IMR-90 (cell line): ENCODE measurements at regions not wholly inside any gene's neighbourhood (a gene's known extent, or its start where the extent isn't known, plus 50 kb on each side); places are given as distances from the start of the nearest gene placed in this dataset.

Experiments
- ATAC-seq: fragments of 200-7000 bp; cut with Tn5 transposase; 2 replicates; pipeline ENCODE4 v1.9.1; 2020; ENCODE audit warnings: low read depth, mild to moderate bottlenecking, moderate library complexity
- BruUV-seq: library from RNA; stranded (reverse); fragments of 400-500 nt; replicated peaks from 2 replicates; lab custom pipeline; 2021; lab: Mats Ljungman, UMichigan
- CTCF ChIA-PET: fragments of 300-600 bp; formaldehyde crosslinking; extraction: SDS; loops from one replicate; lab custom pipeline; 2021; ENCODE audit warnings: antibody characterized with exemption; lab: Yijun Ruan, JAX
- POLR2A ChIA-PET: fragments of 300-600 bp; sonication (Branson Sonifier 250); formaldehyde crosslinking; loops from one replicate; lab custom pipeline; 2022; ENCODE audit warnings: antibody characterized with exemption; ENCODE audit not compliant: unreplicated experiment; lab: Charles Lee
- DNase-seq: peaks from one replicate; pipeline ENCODE4 v3.0.0; 2013
- H2AFZ ChIP-seq: replicated peaks from 2 replicates; pipeline ENCODE3; 2013; ENCODE audit warnings: low read length, mild to moderate bottlenecking; ENCODE audit not compliant: poor library complexity
- H2AK5ac ChIP-seq: 2 replicates; pipeline ENCODE4 v1.6.1; 2013; ENCODE audit warnings: low read depth, low read length, inconsistent platforms
- H2AK9ac ChIP-seq: replicated peaks from 2 replicates; pipeline ENCODE3; 2013; ENCODE audit warnings: mild to moderate bottlenecking, low read depth, low read length, moderate library complexity; ENCODE audit not compliant: poor library complexity
- H2BK120ac ChIP-seq: 2 replicates; pipeline ENCODE4 v1.6.1; 2013; ENCODE audit warnings: low read depth, low read length, inconsistent platforms
- H2BK15ac ChIP-seq: 3 replicates; pipeline ENCODE4 v1.6.1; 2013; ENCODE audit warnings: low read depth, low read length, inconsistent platforms
- H2BK20ac ChIP-seq: 2 replicates; pipeline ENCODE4 v1.6.1; 2013; ENCODE audit warnings: low read depth, mild to moderate bottlenecking, inconsistent platforms, low read length, moderate library complexity
- H2BK5ac ChIP-seq: 2 replicates; pipeline ENCODE4 v1.6.1; 2013; ENCODE audit warnings: mild to moderate bottlenecking, low read depth, low read length, inconsistent platforms; ENCODE audit not compliant: poor library complexity, severe bottlenecking
- H3K14ac ChIP-seq: replicated peaks from 2 replicates; pipeline ENCODE4 v1.6.1; 2013; ENCODE audit warnings: low read depth, low read length, inconsistent platforms
- H3K18ac ChIP-seq: 2 replicates; pipeline ENCODE4 v1.6.1; 2013; ENCODE audit warnings: low read depth, low read length, control low read depth
- H3K23ac ChIP-seq: 2 replicates; pipeline ENCODE4 v1.6.1; 2013; ENCODE audit warnings: low read depth, low read length, inconsistent platforms
- H3K27ac ChIP-seq: 2 replicates; pipeline ENCODE4 v1.5.1; 2013; ENCODE audit warnings: mild to moderate bottlenecking, control low read depth, low read length; ENCODE audit not compliant: insufficient read depth
- H3K27me3 ChIP-seq: 2 replicates; pipeline ENCODE4 v1.6.1; 2013; ENCODE audit warnings: low read length; ENCODE audit not compliant: control insufficient read depth, insufficient read depth
- H3K36me3 ChIP-seq: 2 replicates; pipeline ENCODE4 v1.6.1; 2013; ENCODE audit warnings: low read length, mixed read lengths; ENCODE audit not compliant: control insufficient read depth, insufficient read depth
- H3K4ac ChIP-seq: 2 replicates; pipeline ENCODE4 v1.6.1; 2013; ENCODE audit warnings: low read depth, low read length, inconsistent platforms
- H3K4me1 ChIP-seq: 2 replicates; pipeline ENCODE4 v1.6.1; 2013; ENCODE audit warnings: low read length, mixed read lengths; ENCODE audit not compliant: control insufficient read depth, insufficient read depth
- H3K4me2 ChIP-seq: 2 replicates; pipeline ENCODE4 v1.6.1; 2013; ENCODE audit warnings: low read depth, mild to moderate bottlenecking, control low read depth, low read length, moderate library complexity
- H3K4me3 ChIP-seq: 2 replicates; pipeline ENCODE4 v1.5.1; 2013; ENCODE audit warnings: low read depth, mild to moderate bottlenecking, control low read depth, low read length, moderate library complexity; ENCODE audit not compliant: insufficient read depth
- H3K56ac ChIP-seq: 2 replicates; pipeline ENCODE4 v1.6.1; 2013; ENCODE audit warnings: low read length, inconsistent platforms; ENCODE audit not compliant: insufficient read depth; ENCODE audit errors: extremely low read depth
- H3K79me1 ChIP-seq, 2 experiments: 2 replicates each; pipeline ENCODE4 v1.6.1; 2013; ENCODE audit warnings: low read length in 2 of 2, inconsistent platforms in 1 of 2, low read depth in 1 of 2
- H3K9ac ChIP-seq: 2 replicates; pipeline ENCODE4 v1.6.1; 2013; ENCODE audit warnings: low read depth, low read length, control low read depth
- H3K9me1 ChIP-seq: 2 replicates; pipeline ENCODE4 v1.6.1; 2013; ENCODE audit warnings: low read length, inconsistent platforms; ENCODE audit not compliant: insufficient read depth
- H3K9me3 ChIP-seq: 2 replicates; pipeline ENCODE4 v1.6.1; 2013; ENCODE audit warnings: low read length; ENCODE audit not compliant: control insufficient read depth, insufficient read depth
- H4K20me1 ChIP-seq: 2 replicates; pipeline ENCODE4 v1.6.1; 2013; ENCODE audit warnings: low read length, inconsistent platforms; ENCODE audit not compliant: insufficient read depth
- H4K5ac ChIP-seq: 2 replicates; pipeline ENCODE4 v1.6.1; 2013; ENCODE audit warnings: mild to moderate bottlenecking, low read depth, low read length, control low read depth
- H4K8ac ChIP-seq, 2 experiments: 2 replicates each; pipeline ENCODE4 v1.6.1; 2013; ENCODE audit warnings: low read depth in 2 of 2, low read length in 2 of 2, control low read depth in 1 of 2, inconsistent platforms in 1 of 2
- H4K91ac ChIP-seq: 2 replicates; pipeline ENCODE4 v1.6.1; 2013; ENCODE audit warnings: low read depth, low read length, inconsistent platforms; ENCODE audit not compliant: insufficient read depth
- BHLHE40 ChIP-seq: fragments of 150-350 bp; IDR thresholded peaks from 2 replicates; pipeline ENCODE4 v1.6.1; 2016; ENCODE audit warnings: mild to moderate bottlenecking, low read depth, low read length
- CEBPB ChIP-seq: IDR thresholded peaks from 2 replicates; pipeline ENCODE4 v1.6.1; 2012; ENCODE audit warnings: low read depth, low read length, improper control_type of control experiment
- MAFK ChIP-seq: IDR thresholded peaks from 2 replicates; pipeline ENCODE4 v1.6.1; 2012; ENCODE audit warnings: low read depth, low read length, improper control_type of control experiment
- MAZ ChIP-seq: IDR thresholded peaks from 2 replicates; pipeline ENCODE4 v1.6.1; 2012; ENCODE audit warnings: low read depth, mild to moderate bottlenecking, low read length, improper control_type of control experiment, moderate library complexity, borderline replicate concordance
- MXI1 ChIP-seq: IDR thresholded peaks from 2 replicates; pipeline ENCODE4 v1.6.1; 2012; ENCODE audit warnings: low read depth, mild to moderate bottlenecking, low read length, moderate library complexity, borderline replicate concordance
- NFE2L2 ChIP-seq: fragments of 150-350 bp; IDR thresholded peaks from 2 replicates; pipeline ENCODE4 v1.6.1; 2016; ENCODE audit warnings: low read depth, mild to moderate bottlenecking, low read length
- POLR2A ChIP-seq: IDR thresholded peaks from 2 replicates; pipeline ENCODE4 v1.6.1; 2012; ENCODE audit warnings: mild to moderate bottlenecking, low read depth, low read length
- RAD21 ChIP-seq: IDR thresholded peaks from 2 replicates; pipeline ENCODE4 v1.6.1; 2012; ENCODE audit warnings: low read length, improper control_type of control experiment
- RCOR1 ChIP-seq: IDR thresholded peaks from 2 replicates; pipeline ENCODE4 v1.6.1; 2012; ENCODE audit warnings: mild to moderate bottlenecking, low read length, improper control_type of control experiment; ENCODE audit not compliant: insufficient replicate concordance
- RFX5 ChIP-seq: IDR thresholded peaks from 2 replicates; pipeline ENCODE4 v1.8.0; 2012; ENCODE audit warnings: low read depth, mild to moderate bottlenecking, low read length, moderate library complexity
- SMC3 ChIP-seq: fragments of 150-350 bp; IDR thresholded peaks from 2 replicates; pipeline ENCODE4 v1.6.1; 2016; ENCODE audit warnings: low read depth, mild to moderate bottlenecking, antibody characterized with exemption, low read length, moderate library complexity
- WGBS, 2 experiments: methylation state at CpG; one replicate each; pipeline versions ENCODE4 v1.1.5 to v1.1.7; 2013; ENCODE audit warnings: missing lambda C conversion rate in 2 of 2; ENCODE audit not compliant: insufficient read length in 1 of 2; ENCODE audit errors: extremely low coverage in 2 of 2; 5-methylcytosine and 5-hydroxymethylcytosine counted together
- dilution Hi-C: fragments of 300-500 bp; cut with HindIII; formaldehyde crosslinking; loops from one replicate; pipeline ENCODE4 v1.14.3; 2018; ENCODE audit warnings: low sequenced_read_pairs; ENCODE audit not compliant: unreplicated experiment
- in situ Hi-C: fragments of 300-500 bp; cut with MboI; formaldehyde crosslinking; loops from 3 replicates; pipeline ENCODE4 v1.14.3; 2019; ENCODE audit warnings: low sequenced_read_pairs, inconsistent platforms, mixed read lengths
- intact Hi-C: fragments of 100-400 bp; cut with micrococcal nuclease; formaldehyde crosslinking; loops from 2 replicates; pipeline ENCODE4 v1.10.0; 2022
- TF ChIP-seq, protein P1 (sequence below): fragments of 150-350 bp; IDR thresholded peaks from 2 replicates; pipeline ENCODE4 v1.6.1; 2017; ENCODE audit warnings: mild to moderate bottlenecking, antibody characterized with exemption, low read length, low read depth
- TF ChIP-seq, protein P2 (sequence below): conservative IDR thresholded peaks from 2 replicates; pipeline ENCODE4 v1.5.1; 2012; ENCODE audit warnings: mild to moderate bottlenecking, low read depth, low read length, improper control_type of control experiment
- TF ChIP-seq, protein P3 (sequence below): fragments of 150-350 bp; IDR thresholded peaks from 2 replicates; pipeline ENCODE4 v1.6.1; 2016; ENCODE audit warnings: low read depth, mild to moderate bottlenecking, low read length, moderate library complexity, borderline replicate concordance

DNA sequence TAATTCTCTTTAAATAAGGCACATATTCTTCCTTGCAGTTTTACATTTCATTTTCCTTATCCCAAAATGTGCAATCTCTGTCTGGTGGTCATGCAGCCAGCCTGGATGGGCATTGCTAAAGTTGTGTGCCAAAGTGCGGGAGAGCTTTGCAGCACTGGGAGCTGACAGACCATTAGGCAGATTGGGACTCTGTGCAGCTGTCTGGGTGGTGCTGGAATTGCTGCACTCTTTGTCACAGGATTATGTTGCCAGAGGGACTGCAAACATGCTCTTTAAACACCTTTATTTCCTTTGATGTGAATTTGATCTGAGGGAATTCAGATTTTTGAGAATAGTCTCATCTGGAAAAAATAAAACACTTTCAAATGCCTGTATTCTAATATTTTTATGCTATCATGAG lies 956.2 kb upstream of the DIAPH2 start:
- Histone ChIP-seq H2AK5ac (no peak overlapping the region), H2AK9ac (no peak overlapping the region), H2BK20ac (no peak overlapping the region), H4K8ac (no peak overlapping the region), H3K4me3 (no peak overlapping the region), H3K79me1 (no peaks in the 10 kb centered on the region), H2BK15ac (no peak overlapping the region), H3K4me1 (no peaks in the 10 kb centered on the region), H4K91ac (no peak overlapping the region), H4K20me1 (no peaks in the 10 kb centered on the region), H3K56ac (no peak overlapping the region), H3K18ac (no peak overlapping the region), H4K5ac (no peak overlapping the region), H3K9me1 (no peaks in the 10 kb centered on the region), H2BK120ac (no peak overlapping the region), H3K14ac (no peak overlapping the region), H3K4me2 (no peak overlapping the region), H3K27me3 (peaks cover 2% of the 10 kb centered on the region), H3K27ac (no peak overlapping the region), H2AFZ (no peak overlapping the region), H3K23ac (no peak overlapping the region), H3K9me3 (no peaks in the 10 kb centered on the region), H3K4ac (no peak overlapping the region), H3K9ac (no peak overlapping the region), H2BK5ac (no peak overlapping the region), H3K36me3 (no peaks in the 10 kb centered on the region)
- no TSS peak for BruUV-seq
- WGBS, 2 experiments = no CpG with 5 or more reads among the region's 1 CpG
- TF ChIP-seq POLR2A = no peak
- TF ChIP-seq, protein P1, sequence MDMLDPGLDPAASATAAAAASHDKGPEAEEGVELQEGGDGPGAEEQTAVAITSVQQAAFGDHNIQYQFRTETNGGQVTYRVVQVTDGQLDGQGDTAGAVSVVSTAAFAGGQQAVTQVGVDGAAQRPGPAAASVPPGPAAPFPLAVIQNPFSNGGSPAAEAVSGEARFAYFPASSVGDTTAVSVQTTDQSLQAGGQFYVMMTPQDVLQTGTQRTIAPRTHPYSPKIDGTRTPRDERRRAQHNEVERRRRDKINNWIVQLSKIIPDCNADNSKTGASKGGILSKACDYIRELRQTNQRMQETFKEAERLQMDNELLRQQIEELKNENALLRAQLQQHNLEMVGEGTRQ = no peak
- no peak for TF ChIP-seq MXI1
- TF ChIP-seq, protein P2, sequence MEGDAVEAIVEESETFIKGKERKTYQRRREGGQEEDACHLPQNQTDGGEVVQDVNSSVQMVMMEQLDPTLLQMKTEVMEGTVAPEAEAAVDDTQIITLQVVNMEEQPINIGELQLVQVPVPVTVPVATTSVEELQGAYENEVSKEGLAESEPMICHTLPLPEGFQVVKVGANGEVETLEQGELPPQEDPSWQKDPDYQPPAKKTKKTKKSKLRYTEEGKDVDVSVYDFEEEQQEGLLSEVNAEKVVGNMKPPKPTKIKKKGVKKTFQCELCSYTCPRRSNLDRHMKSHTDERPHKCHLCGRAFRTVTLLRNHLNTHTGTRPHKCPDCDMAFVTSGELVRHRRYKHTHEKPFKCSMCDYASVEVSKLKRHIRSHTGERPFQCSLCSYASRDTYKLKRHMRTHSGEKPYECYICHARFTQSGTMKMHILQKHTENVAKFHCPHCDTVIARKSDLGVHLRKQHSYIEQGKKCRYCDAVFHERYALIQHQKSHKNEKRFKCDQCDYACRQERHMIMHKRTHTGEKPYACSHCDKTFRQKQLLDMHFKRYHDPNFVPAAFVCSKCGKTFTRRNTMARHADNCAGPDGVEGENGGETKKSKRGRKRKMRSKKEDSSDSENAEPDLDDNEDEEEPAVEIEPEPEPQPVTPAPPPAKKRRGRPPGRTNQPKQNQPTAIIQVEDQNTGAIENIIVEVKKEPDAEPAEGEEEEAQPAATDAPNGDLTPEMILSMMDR = no peak
- no peak for TF ChIP-seq RCOR1
- TF ChIP-seq BHLHE40 = no peak
- TF ChIP-seq SMC3 = no peak
- no peak for TF ChIP-seq RFX5
- no peak for TF ChIP-seq MAZ
- TF ChIP-seq NFE2L2 = no peak
- no peak for TF ChIP-seq CEBPB
- TF ChIP-seq RAD21 = no peak
- TF ChIP-seq, protein P3, sequence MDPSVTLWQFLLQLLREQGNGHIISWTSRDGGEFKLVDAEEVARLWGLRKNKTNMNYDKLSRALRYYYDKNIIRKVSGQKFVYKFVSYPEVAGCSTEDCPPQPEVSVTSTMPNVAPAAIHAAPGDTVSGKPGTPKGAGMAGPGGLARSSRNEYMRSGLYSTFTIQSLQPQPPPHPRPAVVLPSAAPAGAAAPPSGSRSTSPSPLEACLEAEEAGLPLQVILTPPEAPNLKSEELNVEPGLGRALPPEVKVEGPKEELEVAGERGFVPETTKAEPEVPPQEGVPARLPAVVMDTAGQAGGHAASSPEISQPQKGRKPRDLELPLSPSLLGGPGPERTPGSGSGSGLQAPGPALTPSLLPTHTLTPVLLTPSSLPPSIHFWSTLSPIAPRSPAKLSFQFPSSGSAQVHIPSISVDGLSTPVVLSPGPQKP = no peak
- TF ChIP-seq MAFK = no peak
- no peak for DNase-seq
- ATAC-seq = no peak
- intact Hi-C loops (no loop called here), dilution Hi-C loops (no loop called here), in situ Hi-C loops (no loop called here)
- ChIA-PET CTCF (no interaction called here), POLR2A (no interaction called here)
